GM18868 (cell line): ENCODE measurements at regions not wholly inside any gene's neighbourhood (a gene's known extent, or its start where the extent isn't known, plus 50 kb on each side); places are given as distances from the start of the nearest gene placed in this dataset.
A peak's percentile ranks its signal among the peaks of the same experiment; 100 is the strongest.

ENCODE experiments used
- ATAC-seq: cut with Tn5 transposase; IDR thresholded peaks from one replicate; pipeline ENCODE4 v1.9.1; 2021; ENCODE audit warnings: mild to moderate bottlenecking, moderate library complexity; ENCODE audit not compliant: unreplicated experiment

- ATAC-seq: no peak
Observed at GRCh38 chr16:65224471-65224870, 102.6 kb upstream of the CDH11 start.

GRCh38 chr16:65223335-65223734, 101.5 kb upstream of the CDH11 start:
- ATAC-seq: no peak

GRCh38 chr16:65222536-65222935, 100.7 kb upstream of the CDH11 start:
- ATAC-seq: no peak

- ATAC-seq: no peak
Observed at GRCh38 chr16:65222049-65222448, 100.2 kb upstream of the CDH11 start.

GRCh38 chr16:65219786-65220185, 97.9 kb upstream of the CDH11 start:
- ATAC-seq: no peak

- ATAC-seq: no peak
Observed at GRCh38 chr16:65218348-65218747, 96.5 kb upstream of the CDH11 start.

GRCh38 chr16:65213866-65214595, 92.2 kb upstream of the CDH11 start:
- ATAC-seq: no peak

GRCh38 chr16:65212791-65213190, 90.9 kb upstream of the CDH11 start:
- no peak for ATAC-seq

GRCh38 chr16:65212240-65212639, 90.4 kb upstream of the CDH11 start:
- ATAC-seq: no peak

- no peak for ATAC-seq
Observed at GRCh38 chr16:65202461-65202860, 80.6 kb upstream of the CDH11 start.

GRCh38 chr16:65201511-65201910, 79.6 kb upstream of the CDH11 start:
- ATAC-seq: no peak

- ATAC-seq: no peak
Observed at GRCh38 chr16:65200857-65201256, 79.0 kb upstream of the CDH11 start.

GRCh38 chr16:65200156-65200773, 78.4 kb upstream of the CDH11 start:
- no peak for ATAC-seq

GRCh38 chr16:65196420-65197075, 74.7 kb upstream of the CDH11 start:
- ATAC-seq: peak; percentile 44

- peak; percentile 23 for ATAC-seq
Observed at GRCh38 chr16:65195998-65196397, 74.1 kb upstream of the CDH11 start.

- ATAC-seq: no peak
Observed at GRCh38 chr16:65185241-65185778, 63.4 kb upstream of the CDH11 start.

GRCh38 chr16:65181071-65181561, 59.3 kb upstream of the CDH11 start:
- no peak for ATAC-seq

- ATAC-seq: no peak
Observed at GRCh38 chr16:65178151-65178550, 56.3 kb upstream of the CDH11 start.

GRCh38 chr16:65176603-65177002, 54.7 kb upstream of the CDH11 start:
- no peak for ATAC-seq

- ATAC-seq: no peak
Observed at GRCh38 chr16:65172356-65172755, 50.5 kb upstream of the CDH11 start.
